SK-N-SH (cell line): ENCODE measurements at regions not wholly inside any gene's neighbourhood (a gene's known extent, or its start where the extent isn't known, plus 50 kb on each side); places are given as distances from the start of the nearest gene placed in this dataset.

Experiments
- CTCF ChIA-PET: fragments of 300-600, 350-600 bp; formaldehyde crosslinking; extraction: SDS; loops from one replicate; lab custom pipeline; 2021; lab: Yijun Ruan, JAX
- POLR2A ChIA-PET: fragments of 350-600 bp; sonication (Branson Sonifier 250); formaldehyde crosslinking; extraction: SDS; loops from one replicate; lab custom pipeline; 2020; ENCODE audit warnings: antibody characterized with exemption, inconsistent platforms; lab: Yijun Ruan, JAX
- DNase-seq: peaks from one replicate; pipeline ENCODE4 v3.0.0; 2012
- H2AFZ ChIP-seq: fragments of 200-600 bp; sonication (generic); 2 replicates; pipeline ENCODE4 v1.8.1; 2016; ENCODE audit warnings: antibody characterized with exemption, mild to moderate bottlenecking, low read depth
- H3F3A ChIP-seq: fragments of 200-600 bp; sonication (generic); replicated peaks from 2 replicates; pipeline ENCODE3; 2016; ENCODE audit warnings: antibody characterized with exemption, mild to moderate bottlenecking; ENCODE audit not compliant: insufficient read depth
- H3K27ac ChIP-seq, 2 experiments: fragments of 200-500 bp in 1 of 2; fragments of 200-600 bp in 1 of 2; sonication (Bioruptor generic) in 1 of 2; sonication (generic), shearing (Covaris generic) in 1 of 2; 2 replicates each; pipeline versions ENCODE4 v1.5.1 to v1.6.1; 2014 to 2016; ENCODE audit warnings: low read depth in 2 of 2, inconsistent platforms in 1 of 2, low read length in 1 of 2, mild to moderate bottlenecking in 1 of 2, mixed read lengths in 1 of 2
- H3K27me3 ChIP-seq: fragments of 200-600 bp; sonication (generic), shearing (Covaris generic); 2 replicates; pipeline ENCODE4 v1.6.1; 2016; ENCODE audit warnings: mixed run types; ENCODE audit not compliant: insufficient read depth
- H3K36me3 ChIP-seq, 2 experiments: fragments of 200-500 bp in 1 of 2; fragments of 200-600 bp in 1 of 2; sonication (Bioruptor generic) in 1 of 2; sonication (generic) in 1 of 2; replicated peaks in 1 of 2; 2 replicates each; pipeline versions ENCODE3 to v1.5.1; 2014 to 2016; ENCODE audit warnings: low read length in 1 of 2, mild to moderate bottlenecking in 1 of 2; ENCODE audit not compliant: insufficient read depth in 2 of 2, control insufficient read depth in 1 of 2
- H3K4me1 ChIP-seq, 2 experiments: fragments of 200-500 bp in 1 of 2; fragments of 200-600 bp in 1 of 2; sonication (Bioruptor generic) in 1 of 2; sonication (generic), shearing (Covaris generic) in 1 of 2; 2 replicates each; pipeline versions ENCODE4 v1.5.1 to v1.6.1; 2014 to 2016; ENCODE audit warnings: low read depth in 1 of 2, low read length in 1 of 2, mixed run types in 1 of 2; ENCODE audit not compliant: insufficient read depth in 2 of 2, control insufficient read depth in 1 of 2
- H3K4me2 ChIP-seq: fragments of 200-600 bp; sonication (generic), shearing (Covaris generic); 2 replicates; pipeline ENCODE4 v1.6.1; 2017; ENCODE audit warnings: mixed run types
- H3K4me3 ChIP-seq, 2 experiments: fragments of 200-500 bp in 1 of 2; fragments of 200-600 bp in 1 of 2; sonication (Bioruptor generic) in 1 of 2; sonication (generic), shearing (Covaris generic) in 1 of 2; 2 replicates each; pipeline versions ENCODE4 v1.5.1 to v1.8.1; 2014 to 2016; ENCODE audit warnings: low read depth in 2 of 2, inconsistent platforms in 1 of 2, low read length in 1 of 2, mild to moderate bottlenecking in 1 of 2, mixed read lengths in 1 of 2, moderate library complexity in 1 of 2
- H3K79me2 ChIP-seq: fragments of 200-600 bp; sonication (generic); 2 replicates; pipeline ENCODE4 v1.8.1; 2017; ENCODE audit warnings: mild to moderate bottlenecking; ENCODE audit not compliant: insufficient read depth
- H3K9ac ChIP-seq: fragments of 200-600 bp; sonication (generic); 2 replicates; pipeline ENCODE4 v1.6.1; 2017; ENCODE audit warnings: mixed run types
- H3K9me2 ChIP-seq: fragments of 200-600 bp; sonication (generic); 2 replicates; pipeline ENCODE4 v1.6.1; 2017; ENCODE audit warnings: mixed run types
- H3K9me3 ChIP-seq: fragments of 200-600 bp; sonication (generic); 2 replicates; pipeline ENCODE4 v1.6.1; 2017; ENCODE audit warnings: mixed run types, mild to moderate bottlenecking, moderate library complexity
- H4K20me1 ChIP-seq: fragments of 200-600 bp; sonication (generic); 2 replicates; pipeline ENCODE4 v1.6.1; 2017; ENCODE audit warnings: mild to moderate bottlenecking, mixed run types; ENCODE audit not compliant: insufficient read depth
- EP300 ChIP-seq, 2 experiments: IDR thresholded peaks; 2 replicates each; pipeline versions ENCODE4 v1.4.0 to v1.6.1; 2012; ENCODE audit warnings: borderline replicate concordance in 1 of 2, low read depth in 1 of 2, low read length in 1 of 2
- EZH2phosphoT487 ChIP-seq: fragments of 200-600 bp; sonication (generic); IDR thresholded peaks from 2 replicates; pipeline ENCODE4 v1.6.1; 2017; ENCODE audit warnings: low read depth, mixed run types, mild to moderate bottlenecking, antibody characterized with exemption, moderate library complexity, borderline replicate concordance
- FOSL2 ChIP-seq: IDR thresholded peaks from 2 replicates; pipeline ENCODE4 v1.4.0; 2012; ENCODE audit warnings: low read depth, mild to moderate bottlenecking, moderate library complexity, borderline replicate concordance
- FOXJ3 ChIP-seq: sonication (generic); formaldehyde crosslinking; IDR thresholded peaks from 2 replicates; pipeline ENCODE4 v1.5.1; 2020; ENCODE audit warnings: mild to moderate bottlenecking, missing genetic modification reagents
- FOXM1 ChIP-seq: IDR thresholded peaks from 2 replicates; pipeline ENCODE4 v1.4.0; 2012; ENCODE audit warnings: low read depth, mild to moderate bottlenecking
- GABPA ChIP-seq: IDR thresholded peaks from 2 replicates; pipeline ENCODE4 v1.4.0; 2012; ENCODE audit warnings: low read depth, mild to moderate bottlenecking
- JUND ChIP-seq: IDR thresholded peaks from 2 replicates; pipeline ENCODE4 v1.4.0; 2012
- MAX ChIP-seq: IDR thresholded peaks from 2 replicates; pipeline ENCODE4 v1.4.0; 2012; ENCODE audit warnings: low read depth
- MXI1 ChIP-seq: IDR thresholded peaks from 2 replicates; pipeline ENCODE4 v1.6.1; 2012; ENCODE audit warnings: mild to moderate bottlenecking, low read depth, low read length, improper control_type of control experiment
- NFIC ChIP-seq: IDR thresholded peaks from 2 replicates; pipeline ENCODE4 v1.4.0; 2012; ENCODE audit warnings: borderline replicate concordance
- RCOR1 ChIP-seq: fragments of 150-350 bp; IDR thresholded peaks from 2 replicates; pipeline ENCODE4 v1.6.1; 2017; ENCODE audit warnings: antibody characterized with exemption, low read length
- REST ChIP-seq: IDR thresholded peaks from 2 replicates; pipeline ENCODE4 v1.6.1; 2012; ENCODE audit warnings: mild to moderate bottlenecking, low read depth, low read length, moderate library complexity
- RXRA ChIP-seq: IDR thresholded peaks from 2 replicates; pipeline ENCODE4 v1.4.0; 2012; ENCODE audit warnings: low read depth, mild to moderate bottlenecking, borderline replicate concordance
- TAF1 ChIP-seq: IDR thresholded peaks from 2 replicates; pipeline ENCODE4 v1.6.1; 2012; ENCODE audit warnings: low read depth, mild to moderate bottlenecking, low read length, moderate library complexity, borderline replicate concordance
- TCF12 ChIP-seq: IDR thresholded peaks from 2 replicates; pipeline ENCODE4 v1.4.0; 2012
- TEAD4 ChIP-seq: IDR thresholded peaks from 2 replicates; pipeline ENCODE4 v1.4.0; 2012; ENCODE audit warnings: mild to moderate bottlenecking, borderline replicate concordance; ENCODE audit not compliant: insufficient read depth
- WGBS: methylation state at CpG from one replicate; pipeline ENCODE4 v1.1.6; 2017; ENCODE audit warnings: low lambda C conversion rate; 5-methylcytosine and 5-hydroxymethylcytosine counted together
- TF ChIP-seq, protein P1 (sequence below): IDR thresholded peaks from 2 replicates; pipeline ENCODE4 v1.4.0; 2012; ENCODE audit warnings: low read depth, borderline replicate concordance
- TF ChIP-seq, protein P2 (sequence below): IDR thresholded peaks from 2 replicates; pipeline ENCODE4; 2012
- TF ChIP-seq, protein P3 (sequence below): fragments of 150-350 bp; IDR thresholded peaks from 2 replicates; pipeline ENCODE4 v1.6.1; 2017; ENCODE audit warnings: antibody characterized with exemption, low read length, low read depth, borderline replicate concordance

- TF ChIP-seq EZH2phosphoT487 (no peak), TAF1 (no peak), JUND (no peak), NFIC (no peak), FOXM1 (no peak)
- TF ChIP-seq, protein P1, sequence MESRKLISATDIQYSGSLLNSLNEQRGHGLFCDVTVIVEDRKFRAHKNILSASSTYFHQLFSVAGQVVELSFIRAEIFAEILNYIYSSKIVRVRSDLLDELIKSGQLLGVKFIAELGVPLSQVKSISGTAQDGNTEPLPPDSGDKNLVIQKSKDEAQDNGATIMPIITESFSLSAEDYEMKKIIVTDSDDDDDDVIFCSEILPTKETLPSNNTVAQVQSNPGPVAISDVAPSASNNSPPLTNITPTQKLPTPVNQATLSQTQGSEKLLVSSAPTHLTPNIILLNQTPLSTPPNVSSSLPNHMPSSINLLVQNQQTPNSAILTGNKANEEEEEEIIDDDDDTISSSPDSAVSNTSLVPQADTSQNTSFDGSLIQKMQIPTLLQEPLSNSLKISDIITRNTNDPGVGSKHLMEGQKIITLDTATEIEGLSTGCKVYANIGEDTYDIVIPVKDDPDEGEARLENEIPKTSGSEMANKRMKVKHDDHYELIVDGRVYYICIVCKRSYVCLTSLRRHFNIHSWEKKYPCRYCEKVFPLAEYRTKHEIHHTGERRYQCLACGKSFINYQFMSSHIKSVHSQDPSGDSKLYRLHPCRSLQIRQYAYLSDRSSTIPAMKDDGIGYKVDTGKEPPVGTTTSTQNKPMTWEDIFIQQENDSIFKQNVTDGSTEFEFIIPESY, result no peak
- TF ChIP-seq, protein P2, sequence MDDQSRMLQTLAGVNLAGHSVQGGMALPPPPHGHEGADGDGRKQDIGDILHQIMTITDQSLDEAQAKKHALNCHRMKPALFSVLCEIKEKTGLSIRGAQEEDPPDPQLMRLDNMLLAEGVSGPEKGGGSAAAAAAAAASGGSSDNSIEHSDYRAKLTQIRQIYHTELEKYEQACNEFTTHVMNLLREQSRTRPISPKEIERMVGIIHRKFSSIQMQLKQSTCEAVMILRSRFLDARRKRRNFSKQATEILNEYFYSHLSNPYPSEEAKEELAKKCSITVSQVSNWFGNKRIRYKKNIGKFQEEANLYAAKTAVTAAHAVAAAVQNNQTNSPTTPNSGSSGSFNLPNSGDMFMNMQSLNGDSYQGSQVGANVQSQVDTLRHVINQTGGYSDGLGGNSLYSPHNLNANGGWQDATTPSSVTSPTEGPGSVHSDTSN, result no peak
Observed at GRCh38 chr5:155167736-155168135, 154.2 kb downstream of the KIF4B start (continued).

- Histone ChIP-seq H3K9ac (no peak overlapping the region), H3K79me2 (no peaks in the 10 kb centered on the region), H4K20me1 (no peaks in the 10 kb centered on the region), H3F3A (no peaks in the 10 kb centered on the region), H3K36me3 (no peaks in the 10 kb centered on the region), H3K9me2 (no peaks in the 10 kb centered on the region), H3K4me1 (no peaks in the 10 kb centered on the region), H2AFZ (no peak overlapping the region), H3K9me3 (no peaks in the 10 kb centered on the region), H3K27me3 (no peaks in the 10 kb centered on the region), H3K27ac (no peak overlapping the region), H3K4me2 (no peak overlapping the region), H3K4me3 (no peak overlapping the region)
- ChIA-PET CTCF (interaction anchor here (0.8 kb wide), 1 partner anchor 12 kb away, joined by 3 read pairs; no protein-coding TSS in a partner anchor), POLR2A (no interaction called here)
- no peak for DNase-seq
- TF ChIP-seq RXRA (no peak), TEAD4 (no peak), TCF12 (no peak), FOXJ3 (no peak), GABPA (no peak), RCOR1 (no peak), MXI1 (no peak), EZH2phosphoT487 (no peak), REST (no peak), FOXM1 (no peak), MAX (no peak), FOSL2 (no peak), EP300 (IDR thresholded peaks at IDR 0.05; ENCODE audit: borderline replicate concordance in 1 of 2, low read depth in 1 of 2, low read length in 1 of 2) (no peak)
- TF ChIP-seq, protein P3, sequence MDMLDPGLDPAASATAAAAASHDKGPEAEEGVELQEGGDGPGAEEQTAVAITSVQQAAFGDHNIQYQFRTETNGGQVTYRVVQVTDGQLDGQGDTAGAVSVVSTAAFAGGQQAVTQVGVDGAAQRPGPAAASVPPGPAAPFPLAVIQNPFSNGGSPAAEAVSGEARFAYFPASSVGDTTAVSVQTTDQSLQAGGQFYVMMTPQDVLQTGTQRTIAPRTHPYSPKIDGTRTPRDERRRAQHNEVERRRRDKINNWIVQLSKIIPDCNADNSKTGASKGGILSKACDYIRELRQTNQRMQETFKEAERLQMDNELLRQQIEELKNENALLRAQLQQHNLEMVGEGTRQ, result no peak
- WGBS, result 0% methylated on average over 1 of the region's 1 CpG
Observed at GRCh38 chr5:155181542-155181941, 168.0 kb downstream of the KIF4B start.
